HG02852 (cell line): ENCODE measurements at regions not wholly inside any gene's neighbourhood (a gene's known extent, or its start where the extent isn't known, plus 50 kb on each side); places are given as distances from the start of the nearest gene placed in this dataset.

ENCODE experiments used
- ATAC-seq: cut with Tn5 transposase; IDR thresholded peaks from one replicate; pipeline ENCODE4 v1.9.1; 2021; ENCODE audit warnings: mild to moderate bottlenecking, moderate library complexity; ENCODE audit not compliant: unreplicated experiment

DNA sequence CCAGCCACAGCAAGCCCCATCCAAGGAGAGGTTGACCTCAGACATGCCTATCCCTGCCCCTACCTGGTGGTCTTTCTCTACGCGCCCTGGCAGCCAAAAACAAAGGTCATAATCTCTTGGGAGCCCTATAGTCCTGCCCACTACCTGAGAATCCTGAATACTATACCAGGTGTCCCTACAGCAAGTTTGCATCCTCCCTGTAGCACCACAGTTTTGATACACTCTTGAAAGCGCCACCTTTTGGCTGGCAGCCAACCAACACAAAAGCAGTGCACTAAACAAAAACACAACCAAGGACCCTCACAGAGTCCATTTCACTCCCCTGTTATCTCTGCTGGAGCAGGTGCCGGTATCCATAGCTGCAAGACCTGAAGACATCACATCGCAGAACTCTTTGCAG lies 523.8 kb upstream of the CPEB2 start:
- no peak for ATAC-seq

DNA sequence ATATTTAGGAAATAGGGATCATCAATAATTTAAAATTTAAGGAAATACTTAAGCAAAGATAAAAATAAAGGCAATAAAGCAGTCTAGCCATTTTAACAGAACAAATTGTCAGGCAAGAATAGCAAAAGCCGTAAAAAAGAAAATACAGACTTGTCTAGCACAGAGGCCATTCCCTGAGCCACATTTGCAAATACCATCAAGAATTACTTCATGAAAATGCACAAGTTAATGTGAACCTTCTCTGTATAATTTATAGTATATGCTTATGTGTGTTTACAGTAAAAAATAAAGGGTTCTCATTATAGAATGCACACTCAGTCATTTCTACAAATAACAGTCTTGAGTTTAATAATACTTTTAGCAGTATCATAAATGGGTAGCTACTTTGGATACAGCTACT lies 505.9 kb upstream of the CPEB2 start:
- no peak for ATAC-seq

DNA sequence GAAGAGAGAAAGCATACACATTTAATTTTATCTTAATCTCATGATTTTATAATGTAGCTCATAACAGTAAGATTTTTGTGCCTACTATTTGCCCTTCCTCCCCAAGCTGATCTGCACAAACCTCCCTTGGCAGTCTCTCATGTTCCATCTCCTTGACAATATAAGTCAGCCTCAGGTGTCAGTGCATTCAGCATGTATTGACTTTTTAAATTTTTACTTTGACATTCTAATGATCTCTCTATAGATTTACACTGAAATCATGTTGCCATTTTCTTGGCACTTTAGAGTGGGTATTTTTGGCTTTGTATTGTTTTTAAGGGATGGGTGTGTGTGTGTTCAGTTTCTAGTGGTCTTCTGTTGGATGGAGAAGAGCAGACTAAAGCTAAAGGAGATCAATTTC lies 505.3 kb upstream of the CPEB2 start:
- no peak for ATAC-seq

DNA sequence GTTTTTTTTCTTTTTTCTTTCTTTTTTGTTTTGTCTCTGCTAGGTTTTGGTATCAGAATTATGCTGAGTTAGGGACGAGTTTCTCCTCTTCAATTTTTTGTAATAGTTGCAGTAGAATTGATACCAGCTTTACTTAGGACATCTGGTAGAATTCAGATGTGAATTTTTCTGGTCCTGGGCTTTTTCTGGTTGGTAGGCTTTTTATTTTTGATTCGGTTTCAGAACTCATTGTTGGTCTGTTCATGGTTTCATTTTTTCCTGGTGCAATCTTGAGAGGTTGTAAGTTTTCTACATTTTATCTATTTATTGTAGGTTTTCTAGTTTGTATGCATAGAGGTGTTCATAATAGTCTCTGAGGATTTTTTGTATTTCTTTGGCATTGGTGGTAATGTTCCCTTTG lies 498.1 kb upstream of the CPEB2 start:
- ATAC-seq = no peak

DNA sequence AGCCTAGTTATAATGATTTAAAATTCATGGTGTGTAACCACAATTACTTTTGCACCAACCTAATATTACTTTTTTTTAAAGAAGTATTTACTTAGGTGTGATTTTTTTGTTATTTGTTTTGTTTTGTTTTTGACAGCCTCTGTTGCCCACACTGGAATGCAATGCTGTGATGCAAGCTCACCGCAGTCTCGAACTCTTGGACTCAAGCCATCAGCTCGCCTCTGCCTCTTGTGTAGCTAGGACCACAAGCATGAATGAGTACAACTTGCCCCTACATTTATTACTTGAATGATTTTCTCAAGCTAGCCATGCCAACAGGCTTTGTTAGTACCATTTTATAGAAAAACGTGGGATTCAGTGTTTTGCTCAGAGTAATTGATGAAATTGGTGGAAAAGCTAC lies 488.8 kb upstream of the CPEB2 start:
- no peak for ATAC-seq

DNA sequence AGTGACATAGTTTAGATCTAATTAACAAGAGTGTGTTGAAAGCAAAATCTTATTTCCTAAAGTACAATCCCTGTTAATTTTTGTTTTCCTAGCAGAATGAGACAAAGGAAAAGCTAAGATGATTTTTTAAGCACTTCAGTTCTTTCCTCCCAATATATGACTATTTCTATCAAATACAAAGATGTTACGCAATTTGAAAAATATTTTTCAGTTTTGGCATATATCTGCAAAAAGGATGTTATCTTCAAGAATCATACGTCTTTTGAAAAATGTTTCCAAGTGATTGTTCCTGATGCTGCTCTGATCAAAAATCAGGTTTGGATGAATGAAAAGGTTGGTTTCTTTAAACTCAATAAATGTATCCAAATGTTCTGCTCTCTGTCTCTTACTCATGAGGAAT lies 486.7 kb upstream of the CPEB2 start:
- ATAC-seq = no peak

DNA sequence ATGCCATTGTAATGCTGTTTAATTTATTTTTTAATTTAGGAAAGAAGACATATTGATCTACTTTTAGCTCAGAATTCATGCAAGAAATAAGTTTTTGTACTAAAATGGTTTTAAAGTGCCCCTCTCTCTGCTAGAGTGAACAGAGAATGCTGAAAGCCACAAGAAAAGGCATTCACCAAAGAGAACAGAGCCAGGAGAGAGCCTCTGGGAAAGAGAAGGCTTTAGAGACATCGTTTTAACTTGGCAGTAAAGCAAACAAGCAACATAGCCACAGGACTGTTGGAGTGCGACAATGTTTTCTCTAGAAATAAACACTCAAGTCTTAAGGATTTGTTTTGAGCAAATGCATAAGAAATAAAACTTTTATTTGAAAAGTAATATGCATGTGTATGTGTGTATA lies 484.1 kb upstream of the CPEB2 start:
- ATAC-seq = no peak

DNA sequence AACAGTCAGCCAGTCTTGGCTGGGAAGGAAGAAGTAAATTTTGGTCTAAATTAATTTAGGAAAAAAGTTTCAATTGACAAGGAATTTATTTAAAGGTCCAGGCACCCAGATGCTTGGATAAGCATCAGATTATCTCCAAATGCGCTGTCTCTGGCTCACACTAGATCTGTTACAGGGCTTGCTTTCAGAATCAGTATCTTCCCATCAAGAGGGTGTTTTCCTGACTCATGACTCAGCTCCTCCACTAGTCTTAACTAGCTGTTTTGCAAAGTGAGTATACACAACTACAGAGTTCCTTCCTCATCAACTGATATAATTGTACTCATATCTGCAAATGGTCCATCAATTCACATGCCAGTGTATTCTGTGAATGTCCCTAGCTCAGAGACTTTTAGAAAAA lies 482.1 kb upstream of the CPEB2 start:
- no peak for ATAC-seq

DNA sequence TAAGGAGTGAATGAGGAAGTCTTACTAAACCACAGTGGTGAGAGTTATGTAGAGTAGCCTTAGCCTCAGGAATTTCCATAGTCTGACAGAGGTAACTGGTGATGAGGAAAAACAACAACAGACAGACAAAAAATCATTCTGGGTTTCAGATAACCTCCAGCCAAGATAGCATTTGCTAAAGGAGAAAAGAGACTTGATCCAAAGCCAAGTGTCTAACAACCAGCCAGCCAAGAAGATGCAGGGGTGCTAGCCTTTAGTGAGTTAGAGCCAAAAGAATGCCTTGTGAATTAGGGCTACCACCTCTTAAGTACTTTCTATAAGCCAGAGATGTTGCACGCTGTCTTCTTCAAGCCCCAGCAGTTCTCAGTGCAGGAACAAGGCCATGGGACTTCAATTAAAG lies 478.0 kb upstream of the CPEB2 start:
- ATAC-seq = no peak

DNA sequence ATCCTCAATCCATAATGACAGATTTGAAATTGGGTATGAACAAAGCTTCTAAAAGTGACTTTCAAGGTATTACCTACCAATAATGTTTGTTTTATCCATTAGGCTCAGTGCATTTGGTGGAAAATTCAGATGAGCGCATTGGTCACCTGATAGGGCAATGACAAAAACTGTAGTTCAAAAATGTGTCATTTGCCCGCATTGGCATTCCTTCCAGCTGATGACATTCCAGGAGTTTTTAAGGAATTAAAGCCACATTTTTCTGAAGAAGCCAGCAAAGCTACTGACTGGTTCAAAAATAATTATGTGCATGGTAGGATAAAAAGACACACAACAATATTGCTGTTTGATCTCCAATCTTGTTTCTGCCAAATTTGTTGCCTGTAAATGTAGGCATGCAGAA lies 473.4 kb upstream of the CPEB2 start:
- no peak for ATAC-seq

DNA sequence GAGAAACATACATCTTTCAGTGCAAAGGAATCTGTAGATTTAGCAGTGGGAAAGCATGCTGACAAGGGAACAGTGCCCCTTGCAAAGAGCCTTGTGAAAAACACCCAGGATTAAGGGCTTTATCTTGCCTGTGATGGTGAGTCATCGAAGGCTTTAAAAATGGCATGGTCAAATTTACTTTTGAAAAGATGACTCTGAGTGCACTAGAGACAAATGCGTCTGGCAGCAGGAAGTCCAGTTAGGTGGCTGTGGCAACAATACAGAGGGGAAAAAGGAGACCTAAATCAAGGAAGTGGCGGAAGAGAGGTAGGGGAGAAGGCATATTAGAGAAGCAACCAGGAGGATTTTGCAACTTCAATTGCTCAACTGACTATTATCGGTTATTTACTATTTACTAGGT lies 472.6 kb upstream of the CPEB2 start:
- no peak for ATAC-seq

DNA sequence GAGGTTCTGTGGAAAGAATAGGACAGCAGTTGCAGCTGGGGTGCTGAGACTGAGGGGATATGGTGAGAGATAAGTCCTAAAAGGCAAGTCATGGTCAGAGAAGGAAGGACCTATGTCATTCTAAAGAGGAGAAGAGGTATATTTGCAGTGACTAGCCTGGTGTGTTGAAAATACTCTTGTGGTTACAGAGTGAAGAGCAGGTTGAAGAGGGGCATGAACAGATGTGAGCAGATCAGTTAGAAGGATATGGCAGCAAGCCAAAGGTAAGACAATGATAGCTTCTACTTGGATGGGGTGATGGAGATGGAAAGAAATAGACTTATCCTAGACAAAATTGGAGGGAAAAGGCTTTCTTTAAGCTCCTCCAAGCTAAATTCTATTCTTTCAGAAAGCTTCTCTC lies 469.8 kb upstream of the CPEB2 start:
- no peak for ATAC-seq

DNA sequence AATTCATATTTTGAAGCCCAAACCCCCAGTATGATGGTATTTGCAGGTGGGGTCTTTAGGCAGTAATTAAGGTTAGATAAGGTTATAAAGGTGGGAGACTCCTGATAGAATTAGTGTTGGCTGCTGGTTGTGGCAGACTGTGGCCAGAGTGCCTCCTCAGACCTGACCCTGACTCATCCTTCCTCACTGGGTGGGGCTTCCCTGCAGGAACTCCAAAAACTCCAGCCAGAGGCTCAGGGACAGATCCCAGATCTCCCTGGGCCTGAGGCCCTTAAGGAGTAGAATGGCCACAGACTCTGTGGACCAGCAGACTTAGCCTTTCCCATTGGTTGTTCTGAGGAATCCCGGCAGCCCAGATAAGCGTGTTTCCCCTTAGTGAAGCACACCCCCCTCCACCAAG lies 463.0 kb upstream of the CPEB2 start:
- no peak for ATAC-seq

DNA sequence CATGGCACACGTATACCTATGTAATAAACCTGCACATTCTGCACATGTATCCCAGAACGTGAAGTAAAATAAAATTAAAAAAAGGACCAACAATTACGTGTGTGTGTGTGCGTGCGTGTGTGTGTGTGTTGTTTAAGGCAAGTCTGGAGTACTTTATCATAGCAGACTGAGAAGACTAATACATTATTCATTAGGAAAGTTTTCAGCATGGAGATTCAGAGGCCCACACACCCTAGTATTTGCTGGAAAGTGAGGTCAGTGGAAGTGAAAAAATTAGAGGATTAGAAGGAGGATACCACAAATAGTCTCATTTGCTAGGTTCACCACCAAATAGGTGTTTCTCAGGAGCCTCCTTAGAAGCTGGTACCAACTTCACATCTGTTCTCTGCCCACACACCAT lies 457.1 kb upstream of the CPEB2 start:
- ATAC-seq = no peak

DNA sequence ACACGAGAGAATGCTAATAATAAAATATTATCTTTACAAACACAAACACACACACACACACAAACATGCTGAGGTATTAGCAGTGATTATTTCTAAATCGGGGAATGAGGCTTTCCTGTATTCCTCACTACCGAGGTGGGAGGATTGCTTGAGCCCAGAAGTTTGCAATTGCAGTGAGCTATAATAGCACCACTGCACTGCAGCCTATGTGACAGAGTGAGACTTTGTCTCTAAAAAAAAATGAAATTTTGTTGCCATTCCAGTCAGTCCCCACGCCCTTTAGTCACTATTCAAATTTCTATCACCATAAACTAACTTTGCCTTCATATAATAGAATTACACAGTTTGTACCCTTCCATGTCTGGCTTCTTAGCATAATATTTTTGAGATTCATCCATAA lies 456.5 kb upstream of the CPEB2 start:
- ATAC-seq = no peak

DNA sequence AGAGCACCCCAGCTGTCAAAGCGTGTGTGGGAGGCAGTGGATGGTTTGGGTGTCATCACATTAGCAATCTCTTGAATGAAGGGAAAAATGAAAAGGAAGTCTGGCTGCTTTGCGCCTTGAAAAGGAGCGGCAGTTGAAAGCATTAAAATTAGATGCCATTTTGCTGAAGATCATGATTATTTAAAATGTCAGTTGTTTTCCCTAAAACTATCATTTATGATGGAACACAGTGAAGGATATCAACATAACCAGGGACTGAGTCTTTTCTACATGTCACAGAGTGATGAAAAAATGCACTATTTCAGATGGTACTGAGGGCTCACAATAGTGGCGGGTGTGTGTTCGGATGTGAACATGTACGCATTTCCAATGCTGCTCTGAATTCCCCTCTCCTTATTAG lies 450.2 kb upstream of the CPEB2 start:
- ATAC-seq = no peak

DNA sequence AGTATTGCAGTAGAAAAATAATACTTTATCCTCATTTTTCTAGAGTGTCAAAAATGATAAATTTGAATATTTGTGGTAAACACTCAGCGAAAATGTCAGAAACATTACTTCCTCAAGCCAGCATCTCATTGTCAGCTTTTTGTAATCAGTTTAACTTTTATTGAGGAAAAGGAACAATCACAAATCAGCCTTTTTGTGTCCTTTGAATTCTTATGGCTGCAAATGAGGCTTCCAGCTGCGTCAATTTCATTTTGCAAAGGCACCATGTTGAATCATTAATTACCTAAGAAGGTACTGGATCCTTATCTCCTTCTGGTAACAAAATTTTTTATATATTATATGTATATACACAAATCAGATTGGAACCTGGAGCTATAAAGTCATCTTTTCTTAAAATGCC lies 442.6 kb upstream of the CPEB2 start:
- ATAC-seq = no peak

DNA sequence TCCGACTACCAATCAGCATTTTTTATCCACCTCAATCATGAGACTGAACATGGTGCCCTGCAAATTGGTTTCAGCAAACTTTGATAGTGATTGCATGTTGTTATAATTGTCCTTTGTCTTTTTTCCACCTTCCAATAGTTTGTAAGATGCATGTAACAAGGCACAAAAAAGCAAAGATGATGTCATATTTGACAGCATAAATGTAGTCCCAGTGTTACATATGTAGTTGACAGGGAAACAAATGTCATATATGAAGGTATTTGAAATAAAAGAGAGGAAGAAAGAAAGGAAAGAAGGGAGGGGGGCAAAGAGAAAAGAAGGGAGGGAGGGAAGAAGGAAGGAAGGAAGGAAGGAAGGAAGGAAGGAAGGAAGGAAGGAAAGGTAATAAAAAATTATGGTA lies 441.7 kb upstream of the CPEB2 start:
- no peak for ATAC-seq

DNA sequence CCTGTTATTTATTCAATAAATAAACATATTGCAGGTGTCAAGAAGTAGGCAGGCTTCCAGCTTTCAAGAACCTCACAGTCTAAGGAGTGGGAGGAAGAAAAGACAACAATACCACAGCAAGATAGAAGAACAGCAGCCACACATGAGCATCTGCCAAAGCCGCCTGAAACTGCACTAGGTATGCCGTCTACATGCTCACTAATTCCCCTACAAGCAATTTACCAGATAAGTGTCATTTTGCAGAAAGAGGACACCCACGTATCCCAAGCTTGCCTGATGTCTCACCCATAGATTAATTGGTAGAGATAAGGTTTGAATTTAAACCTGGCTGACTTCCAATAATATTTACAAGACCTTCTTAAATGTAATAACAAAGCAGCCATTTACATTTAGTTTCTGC lies 439.4 kb upstream of the CPEB2 start:
- ATAC-seq = no peak

DNA sequence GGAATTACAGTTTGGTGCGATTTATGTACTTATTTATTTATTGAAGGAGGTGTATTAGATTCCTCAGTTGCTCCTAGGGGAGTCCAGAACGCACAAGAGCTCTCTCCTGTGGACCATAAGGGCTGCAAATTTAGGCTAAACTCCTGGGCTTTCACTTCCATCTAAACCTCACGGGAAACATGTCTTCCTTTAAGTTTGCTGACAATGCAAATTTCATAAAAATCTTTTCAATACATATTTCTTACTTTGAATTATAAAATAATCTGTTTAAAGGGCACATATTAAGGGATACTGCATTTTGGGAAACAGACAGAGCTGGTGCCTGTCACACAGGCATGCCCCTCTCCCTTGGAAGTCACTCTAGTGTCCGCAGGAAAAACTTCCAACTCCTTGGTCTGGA lies 438.0 kb upstream of the CPEB2 start:
- no peak for ATAC-seq

DNA sequence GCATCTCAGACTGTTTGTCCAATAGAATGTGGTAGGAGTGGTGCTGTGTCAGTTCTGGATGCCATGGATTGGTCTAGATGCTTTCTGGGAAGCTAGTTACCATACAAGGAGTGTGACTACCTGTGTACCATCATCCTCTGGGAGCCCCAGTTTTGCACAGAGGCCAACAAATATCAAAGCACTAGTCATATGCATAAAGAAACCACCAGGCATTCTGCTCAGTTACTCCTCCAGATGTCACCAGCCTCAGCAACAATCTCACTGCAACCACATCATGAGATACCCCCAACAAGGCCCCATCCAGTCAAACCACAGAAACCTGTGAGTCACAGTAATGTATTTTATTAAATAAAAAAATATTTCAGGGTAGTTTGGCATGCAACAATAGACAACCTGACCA lies 435.8 kb upstream of the CPEB2 start:
- no peak for ATAC-seq

DNA sequence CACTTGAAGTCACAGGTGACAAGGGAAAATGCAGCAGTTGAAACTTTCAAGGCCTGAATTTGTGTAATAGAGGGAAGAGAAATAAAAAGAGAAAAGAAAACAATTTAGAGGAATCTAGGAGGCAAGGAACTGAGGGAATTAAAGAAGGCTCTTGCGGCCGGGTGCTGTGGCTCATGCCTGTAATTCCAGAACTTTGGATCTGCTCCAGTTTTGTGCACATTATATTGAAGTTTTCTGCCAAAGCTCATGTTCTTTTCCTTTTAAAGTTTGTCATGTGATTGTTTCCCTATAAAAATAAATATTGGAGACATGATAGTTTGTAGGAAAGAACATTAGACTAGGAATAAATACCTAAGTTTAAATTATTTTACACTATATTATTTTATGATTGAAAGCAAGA lies 433.9 kb upstream of the CPEB2 start:
- no peak for ATAC-seq

DNA sequence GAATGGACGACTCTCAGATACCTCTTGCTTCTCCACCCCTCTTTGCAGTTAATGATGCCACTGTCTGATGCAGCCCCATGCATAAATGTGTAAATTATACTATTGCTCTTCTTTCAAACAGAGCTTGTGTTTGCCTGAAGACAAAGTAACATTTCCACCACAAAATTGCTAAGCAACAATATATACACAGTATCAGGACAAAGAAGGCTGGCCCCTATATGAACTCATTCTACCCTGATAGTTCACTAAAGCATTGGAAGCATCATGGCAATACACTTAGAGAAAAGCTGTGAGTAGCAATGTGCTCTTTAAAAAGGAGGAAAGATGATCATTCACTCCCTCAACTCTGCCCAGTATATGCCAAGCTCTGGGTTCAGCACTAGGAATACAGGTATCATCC lies 427.0 kb upstream of the CPEB2 start:
- ATAC-seq = no peak

DNA sequence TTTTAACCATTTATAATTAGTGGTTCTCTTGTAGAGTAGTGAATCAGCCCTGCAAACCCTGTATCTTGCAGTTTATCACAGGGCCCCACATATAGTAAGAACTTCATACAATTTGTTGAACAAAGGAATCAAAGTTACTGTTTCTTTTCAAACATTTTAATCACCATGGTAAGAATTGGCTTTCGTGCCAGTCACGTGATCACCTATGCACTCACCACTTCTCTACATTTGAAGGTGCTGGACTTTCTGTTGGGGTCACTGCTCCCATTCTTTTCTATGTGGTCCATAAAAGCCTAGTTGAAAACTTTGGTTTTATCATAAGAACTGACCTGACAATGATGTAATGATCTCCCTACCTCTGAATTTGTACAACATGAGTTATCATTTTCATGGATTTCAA lies 426.4 kb upstream of the CPEB2 start:
- ATAC-seq = no peak
